Mucosa of rectum (tissue), 2 donors: ENCODE measurements at regions not wholly inside any gene's neighbourhood (a gene's known extent, or its start where the extent isn't known, plus 50 kb on each side); places are given as distances from the start of the nearest gene placed in this dataset.

Source experiments
- H3K27ac ChIP-seq, 2 donors: one replicate each; pipeline ENCODE4 v1.7.0; 2013; ENCODE audit warnings: inconsistent platforms in 2 of 2, low read depth in 2 of 2, low read length in 2 of 2
- H3K27me3 ChIP-seq, 2 donors: one replicate each; pipeline ENCODE4 v1.7.0; 2013; ENCODE audit warnings: low read length in 2 of 2; ENCODE audit not compliant: control insufficient read depth in 2 of 2, insufficient read depth in 2 of 2
- H3K36me3 ChIP-seq, 2 donors: one replicate each; pipeline ENCODE4 v1.7.0; 2013; ENCODE audit warnings: low read length in 2 of 2; ENCODE audit not compliant: control insufficient read depth in 2 of 2, insufficient read depth in 2 of 2
- H3K4me1 ChIP-seq, 2 donors: one replicate each; pipeline ENCODE4 v1.7.0; 2013; ENCODE audit warnings: low read length in 2 of 2, mild to moderate bottlenecking in 1 of 2; ENCODE audit not compliant: control insufficient read depth in 2 of 2, insufficient read depth in 2 of 2
- H3K4me3 ChIP-seq, 2 donors: one replicate each; pipeline ENCODE4 v1.7.0; 2013; ENCODE audit warnings: low read length in 2 of 2
- H3K9ac ChIP-seq, 2 donors: one replicate each; pipeline ENCODE4 v1.7.0; 2013; ENCODE audit warnings: low read length in 2 of 2, low read depth in 1 of 2, mild to moderate bottlenecking in 1 of 2
- H3K9me3 ChIP-seq, 2 donors: one replicate each; pipeline ENCODE4 v1.7.0; 2013; ENCODE audit warnings: low read length in 2 of 2; ENCODE audit not compliant: control insufficient read depth in 2 of 2
- donor health status: healthy.
- donor health status: Normal muscosa, but diverticular disease.

DNA sequence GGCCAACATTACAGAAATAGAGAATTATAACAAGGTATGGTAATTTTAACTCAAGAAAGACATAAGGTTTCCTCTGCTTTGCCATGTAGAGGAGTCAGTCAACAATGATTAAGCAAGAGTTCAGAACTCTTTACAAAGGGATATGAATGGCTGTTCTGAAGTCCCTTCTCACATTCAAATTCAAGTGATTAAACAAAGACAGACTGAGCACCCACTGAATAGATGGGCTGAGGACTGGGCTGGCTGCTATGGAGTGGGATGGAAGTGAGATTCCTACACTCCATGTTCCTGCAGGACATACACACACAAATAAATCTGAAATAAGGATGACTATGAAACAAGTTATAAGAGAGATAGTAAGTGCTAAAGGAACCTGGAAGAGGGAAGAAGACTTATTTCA is 199.0 kb upstream of the GRIP1 start:
- no peak overlapping the region for H3K4me3 ChIP-seq
- no peak overlapping the region for H3K9ac ChIP-seq
- H3K27me3 ChIP-seq: no peaks in the 10 kb centered on the region
- no peaks in the 10 kb centered on the region for H3K9me3 ChIP-seq
- no peak overlapping the region for H3K27ac ChIP-seq
- no peaks in the 10 kb centered on the region for H3K36me3 ChIP-seq
- H3K4me1 ChIP-seq: no peaks in the 10 kb centered on the region

DNA sequence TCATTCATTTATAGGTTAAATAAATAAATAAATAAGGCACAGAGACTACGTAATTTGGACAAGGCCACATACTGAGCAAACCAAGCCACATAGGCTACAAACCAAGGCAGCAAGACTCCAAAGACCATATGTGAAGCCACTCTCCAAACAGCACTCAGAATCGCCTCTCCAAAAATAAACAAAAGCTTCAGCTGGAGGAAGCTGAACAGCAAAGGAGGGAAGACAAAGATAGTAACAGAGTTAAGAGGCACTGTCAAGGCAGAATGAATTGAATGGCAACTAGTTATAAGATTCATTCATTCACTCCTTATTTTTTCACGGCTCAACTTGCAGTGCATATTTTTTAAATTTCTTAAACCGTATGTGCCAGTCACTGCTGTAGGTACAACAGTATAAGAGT is 200.5 kb upstream of the GRIP1 start:
- Histone ChIP-seq H3K4me3 (no peak overlapping the region), H3K27ac (no peak overlapping the region), H3K9me3 (no peaks in the 10 kb centered on the region), H3K36me3 (no peaks in the 10 kb centered on the region), H3K9ac (no peak overlapping the region), H3K27me3 (no peaks in the 10 kb centered on the region), H3K4me1 (no peaks in the 10 kb centered on the region)

DNA sequence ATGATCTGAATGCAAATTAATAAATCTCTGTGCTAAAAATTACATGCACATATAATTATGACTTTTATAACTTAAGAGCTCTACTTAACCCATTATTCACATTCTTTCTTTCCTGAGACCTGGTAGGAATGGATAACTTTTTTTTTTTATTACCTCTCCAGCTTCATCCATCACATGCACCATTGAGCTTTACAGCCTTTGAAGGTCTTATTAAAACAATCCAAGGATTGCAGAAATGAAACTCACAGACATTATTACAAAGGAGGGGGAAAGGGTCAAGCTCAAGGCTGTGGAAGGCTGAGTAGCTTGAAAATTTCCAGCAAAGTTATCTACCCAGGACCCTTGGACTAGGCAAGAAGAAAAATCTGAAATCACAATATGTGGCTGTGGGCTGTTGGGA is 202.5 kb upstream of the GRIP1 start:
- Histone ChIP-seq H3K4me1 (no peaks in the 10 kb centered on the region), H3K9me3 (no peaks in the 10 kb centered on the region), H3K9ac (no peak overlapping the region), H3K36me3 (no peaks in the 10 kb centered on the region), H3K27me3 (no peaks in the 10 kb centered on the region), H3K27ac (no peak overlapping the region), H3K4me3 (no peak overlapping the region)

DNA sequence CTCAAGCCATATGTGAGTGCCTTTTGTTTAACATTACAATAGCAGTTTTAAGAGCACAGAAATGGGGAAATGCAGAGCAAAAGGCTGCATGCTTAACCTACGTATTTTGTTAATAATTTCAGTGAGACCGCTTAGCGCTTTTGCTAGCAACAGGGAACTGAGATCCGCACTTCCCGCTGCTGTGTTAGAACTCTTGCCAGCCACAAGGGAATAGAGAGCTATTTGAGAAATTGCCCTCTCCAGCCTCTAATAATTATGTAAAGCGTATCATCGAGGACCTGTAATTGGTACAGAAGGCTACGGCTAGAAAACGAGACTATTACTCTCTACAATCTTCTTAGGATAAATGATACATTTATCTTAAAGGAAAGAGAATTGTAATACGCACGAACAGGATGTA is 205.2 kb upstream of the GRIP1 start:
- no peaks in the 10 kb centered on the region for H3K36me3 ChIP-seq
- H3K9ac ChIP-seq: no peak overlapping the region
- H3K4me1 ChIP-seq: no peaks in the 10 kb centered on the region
- no peaks in the 10 kb centered on the region for H3K9me3 ChIP-seq
- no peaks in the 10 kb centered on the region for H3K27me3 ChIP-seq
- H3K27ac ChIP-seq: no peak overlapping the region
- H3K4me3 ChIP-seq: no peak overlapping the region

DNA sequence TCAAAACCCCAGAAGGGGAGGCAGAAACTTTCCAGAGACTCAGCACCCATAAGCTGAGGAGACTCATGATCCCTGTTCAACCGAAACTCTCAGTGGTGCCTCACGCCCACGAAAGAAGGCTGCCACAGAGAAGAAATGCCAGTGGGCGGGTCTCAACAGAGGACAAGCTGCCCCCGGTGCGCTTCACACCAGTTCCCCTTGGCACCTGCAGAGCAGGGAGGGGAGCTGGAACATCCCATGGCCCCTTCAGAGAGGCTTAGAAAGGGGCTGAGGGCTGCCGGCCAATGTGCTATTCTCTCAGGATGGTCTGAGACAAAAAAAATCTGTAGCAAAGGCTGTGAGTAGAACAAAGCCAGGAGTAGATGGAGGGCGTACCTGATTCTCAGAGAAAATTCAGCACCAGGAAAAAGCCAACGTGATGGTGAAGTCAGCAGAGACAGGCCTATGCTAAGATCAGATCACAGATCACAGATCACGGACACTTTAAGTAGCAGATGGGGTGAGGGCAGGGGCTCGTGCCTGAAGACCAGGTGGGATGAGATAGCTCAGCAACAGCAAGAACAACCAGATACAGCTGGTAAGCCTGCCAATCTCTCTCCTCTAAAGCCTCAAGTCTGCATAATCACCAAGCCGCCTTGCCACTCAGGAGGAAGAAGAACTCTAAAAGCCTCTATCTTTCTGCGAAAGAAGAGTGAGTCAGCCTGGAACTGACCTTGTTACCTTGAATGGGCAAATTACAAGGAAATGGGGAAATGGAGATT is 206.4 kb upstream of the GRIP1 start:
- no peaks in the 10 kb centered on the region for H3K4me1 ChIP-seq
- H3K4me3 ChIP-seq: no peak overlapping the region
- no peaks in the 10 kb centered on the region for H3K9me3 ChIP-seq
- H3K27me3 ChIP-seq: no peaks in the 10 kb centered on the region
- no peaks in the 10 kb centered on the region for H3K36me3 ChIP-seq
- H3K9ac ChIP-seq: no peak overlapping the region
- no peak overlapping the region for H3K27ac ChIP-seq

DNA sequence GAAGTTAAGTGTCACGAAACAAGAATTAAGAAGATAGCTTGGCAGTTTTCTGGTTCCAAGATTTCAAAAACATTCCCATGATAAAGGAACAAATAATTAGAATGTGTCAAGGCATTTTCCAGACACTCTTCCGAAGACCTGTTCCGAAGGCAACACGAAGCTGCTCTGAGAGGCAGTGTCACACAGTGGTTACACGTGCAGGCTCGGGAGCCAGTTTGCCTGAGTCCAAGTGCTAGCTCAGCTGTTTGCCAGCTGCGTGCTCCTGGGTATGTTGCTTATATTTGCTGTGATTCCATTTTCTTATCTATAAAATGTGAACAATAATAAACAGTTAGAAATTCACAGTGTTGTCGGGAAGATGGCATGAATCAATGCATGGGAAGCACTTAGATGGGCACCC is 217.9 kb upstream of the GRIP1 start:
- Histone ChIP-seq H3K27ac (no peak overlapping the region), H3K36me3 (no peaks in the 10 kb centered on the region), H3K27me3 (no peaks in the 10 kb centered on the region), H3K4me1 (peaks cover 0 to 5% of the 10 kb centered on the region in 2 donors), H3K9ac (no peak overlapping the region), H3K4me3 (no peak overlapping the region), H3K9me3 (no peaks in the 10 kb centered on the region)

DNA sequence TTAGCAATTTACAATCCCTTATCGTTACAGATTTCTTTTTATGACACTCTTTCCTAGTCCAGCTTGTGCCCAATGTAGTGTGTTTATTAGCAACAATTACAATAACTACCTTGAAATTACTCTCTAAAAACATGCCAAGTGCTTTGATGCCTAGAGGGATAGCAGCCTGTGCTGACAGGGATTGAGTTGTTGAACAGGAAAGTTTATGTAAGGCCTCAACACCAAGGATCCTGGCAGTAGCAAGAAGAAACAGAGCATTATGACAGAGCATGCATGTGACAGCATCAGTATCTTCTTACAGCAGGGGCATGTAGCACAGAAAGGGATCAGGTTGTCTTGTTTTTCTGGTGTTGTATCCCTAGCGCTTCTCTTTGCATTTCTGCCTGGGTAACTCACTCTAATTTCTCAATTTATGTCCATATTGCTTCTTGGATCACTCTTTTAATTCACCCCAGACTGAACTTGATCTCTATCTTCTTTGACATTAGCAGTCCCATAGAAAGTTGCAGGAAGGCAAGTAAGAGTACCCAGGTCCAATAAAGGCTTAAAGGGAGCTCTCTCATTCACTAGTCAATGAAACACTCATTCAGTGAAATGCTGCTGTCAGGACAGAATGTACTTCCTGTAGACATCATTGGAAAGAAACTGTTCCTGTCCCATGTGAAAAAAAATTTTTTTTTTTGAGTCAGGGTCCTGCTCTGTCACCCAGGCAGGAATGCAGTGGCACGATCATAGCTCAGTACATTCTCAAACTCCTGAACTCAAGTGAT is 220.0 kb upstream of the GRIP1 start:
- H3K27me3 ChIP-seq: no peaks in the 10 kb centered on the region
- H3K4me3 ChIP-seq: no peak overlapping the region
- H3K36me3 ChIP-seq: no peaks in the 10 kb centered on the region
- no peak overlapping the region for H3K27ac ChIP-seq
- H3K9me3 ChIP-seq: no peaks in the 10 kb centered on the region
- peaks cover 0 to 5% of the 10 kb centered on the region in 2 donors for H3K4me1 ChIP-seq
- no peak overlapping the region for H3K9ac ChIP-seq

DNA sequence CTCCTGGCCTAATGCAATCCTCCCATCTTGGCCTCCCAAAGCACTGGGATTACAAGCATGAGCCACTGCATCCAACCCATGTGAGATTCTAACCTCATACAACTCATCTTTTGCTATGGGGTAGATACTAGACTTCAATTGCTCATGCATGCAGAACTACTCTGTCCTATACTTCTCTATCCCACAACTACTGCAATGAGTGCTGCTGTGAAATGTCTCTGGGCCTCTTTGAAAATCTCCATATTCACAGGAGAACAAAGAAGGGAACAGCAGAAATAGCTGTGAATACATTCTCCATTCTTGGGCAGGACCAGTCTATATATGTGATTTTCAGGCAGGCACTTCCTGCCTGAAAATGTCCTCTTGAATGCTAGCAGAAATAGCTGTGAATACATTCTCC is 220.7 kb upstream of the GRIP1 start:
- no peaks in the 10 kb centered on the region for H3K9me3 ChIP-seq
- H3K27me3 ChIP-seq: no peaks in the 10 kb centered on the region
- peaks cover 0 to 5% of the 10 kb centered on the region in 2 donors for H3K4me1 ChIP-seq
- no peak overlapping the region for H3K4me3 ChIP-seq
- no peak overlapping the region for H3K27ac ChIP-seq
- H3K9ac ChIP-seq: no peak overlapping the region
- no peaks in the 10 kb centered on the region for H3K36me3 ChIP-seq

DNA sequence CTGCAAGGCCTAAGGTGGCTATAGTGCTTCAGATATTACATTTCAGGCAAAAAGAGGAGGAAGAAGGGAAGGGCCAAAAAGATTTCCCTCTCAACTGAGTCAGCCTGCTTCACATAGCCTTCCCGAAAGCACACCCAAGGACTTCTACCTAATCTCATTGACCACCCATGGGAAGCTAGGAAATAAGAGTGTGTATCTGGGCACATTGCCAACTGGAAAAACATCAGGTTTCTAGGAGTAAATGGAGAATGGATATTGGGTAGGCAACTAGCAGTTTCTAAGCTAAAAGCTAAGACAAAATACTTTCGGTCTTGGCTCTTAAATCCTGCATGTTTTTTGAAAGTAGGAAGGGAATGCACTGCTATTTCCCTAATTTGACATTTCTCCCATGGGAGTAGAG is 221.7 kb upstream of the GRIP1 start:
- peaks cover 0 to 5% of the 10 kb centered on the region in 2 donors for H3K4me1 ChIP-seq
- H3K36me3 ChIP-seq: no peaks in the 10 kb centered on the region
- no peak overlapping the region for H3K9ac ChIP-seq
- H3K9me3 ChIP-seq: no peaks in the 10 kb centered on the region
- no peak overlapping the region for H3K27ac ChIP-seq
- no peak overlapping the region for H3K4me3 ChIP-seq
- H3K27me3 ChIP-seq: no peaks in the 10 kb centered on the region

DNA sequence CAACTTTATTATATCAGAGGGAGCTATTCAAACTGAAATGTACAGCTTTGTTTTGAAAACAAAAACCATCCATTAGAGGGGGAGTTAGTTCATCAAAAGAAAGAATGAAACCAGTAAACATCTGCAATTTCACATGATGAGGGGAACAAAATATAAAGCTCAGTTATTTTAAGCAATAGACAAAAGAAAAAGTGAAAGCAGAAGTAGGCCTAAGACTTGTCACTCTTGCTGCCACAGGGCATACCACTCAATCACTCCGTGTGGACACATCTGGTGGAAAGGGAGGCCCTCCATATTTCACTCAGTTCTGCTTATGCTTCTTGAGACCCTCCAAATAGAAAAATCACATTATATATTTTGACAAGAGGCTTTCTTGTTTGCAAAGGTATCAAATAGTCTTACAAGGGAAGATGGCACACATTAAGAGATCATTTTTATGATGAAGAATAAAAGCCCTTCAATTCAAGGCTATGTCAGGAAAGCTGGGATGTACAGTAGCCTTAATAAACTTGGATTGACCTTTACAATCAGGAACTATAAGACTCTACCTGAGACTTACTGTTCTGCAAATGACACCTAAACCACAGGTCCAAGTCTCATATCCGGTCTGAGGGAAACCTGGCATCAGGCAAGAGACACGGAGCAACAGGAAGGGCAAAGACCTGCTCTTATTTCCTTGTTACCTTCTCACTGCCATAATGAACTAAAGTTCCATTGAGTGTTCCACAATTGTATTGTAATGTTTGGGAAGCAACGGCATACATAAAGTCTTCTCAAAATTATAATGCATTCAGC is 222.5 kb upstream of the GRIP1 start:
- no peaks in the 10 kb centered on the region for H3K9me3 ChIP-seq
- H3K9ac ChIP-seq: no peak overlapping the region

More for the DNA sequence above, 222.5 kb upstream of the GRIP1 start:
- H3K27ac ChIP-seq: no peak overlapping the region
- H3K4me1 ChIP-seq: peaks cover 0 to 5% of the 10 kb centered on the region in 2 donors
- H3K27me3 ChIP-seq: no peaks in the 10 kb centered on the region
- H3K4me3 ChIP-seq: no peak overlapping the region
- H3K36me3 ChIP-seq: no peaks in the 10 kb centered on the region
